ENCODE measurements at regions not wholly inside any gene's neighbourhood (a gene's known extent, or its start where the extent isn't known, plus 50 kb on each side); places are given as distances from the start of the nearest gene placed in this dataset.

DNA sequence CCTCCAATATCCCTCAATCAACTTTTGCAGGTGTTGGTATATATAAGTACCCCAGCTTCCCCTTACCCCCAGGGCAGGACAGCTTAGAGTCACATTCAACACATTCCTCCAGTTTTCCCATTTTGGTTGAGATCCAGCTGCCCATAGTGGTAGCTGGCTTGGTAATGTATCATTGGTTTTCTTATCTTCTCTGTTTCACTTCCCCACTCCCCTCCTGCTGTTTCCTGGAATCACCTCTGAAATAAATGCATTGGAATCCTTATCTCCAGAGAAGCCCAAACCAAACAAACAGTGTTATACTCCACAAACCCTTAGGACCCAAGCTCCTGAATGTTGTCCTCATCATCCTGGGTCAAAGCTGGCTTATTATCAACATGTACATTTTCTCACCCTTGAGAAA lies 184.8 kb downstream of the TMEM38B start:
- no peak for DNase-seq (ENCODE audit: low read depth)
- TF ChIP-seq, protein P1, sequence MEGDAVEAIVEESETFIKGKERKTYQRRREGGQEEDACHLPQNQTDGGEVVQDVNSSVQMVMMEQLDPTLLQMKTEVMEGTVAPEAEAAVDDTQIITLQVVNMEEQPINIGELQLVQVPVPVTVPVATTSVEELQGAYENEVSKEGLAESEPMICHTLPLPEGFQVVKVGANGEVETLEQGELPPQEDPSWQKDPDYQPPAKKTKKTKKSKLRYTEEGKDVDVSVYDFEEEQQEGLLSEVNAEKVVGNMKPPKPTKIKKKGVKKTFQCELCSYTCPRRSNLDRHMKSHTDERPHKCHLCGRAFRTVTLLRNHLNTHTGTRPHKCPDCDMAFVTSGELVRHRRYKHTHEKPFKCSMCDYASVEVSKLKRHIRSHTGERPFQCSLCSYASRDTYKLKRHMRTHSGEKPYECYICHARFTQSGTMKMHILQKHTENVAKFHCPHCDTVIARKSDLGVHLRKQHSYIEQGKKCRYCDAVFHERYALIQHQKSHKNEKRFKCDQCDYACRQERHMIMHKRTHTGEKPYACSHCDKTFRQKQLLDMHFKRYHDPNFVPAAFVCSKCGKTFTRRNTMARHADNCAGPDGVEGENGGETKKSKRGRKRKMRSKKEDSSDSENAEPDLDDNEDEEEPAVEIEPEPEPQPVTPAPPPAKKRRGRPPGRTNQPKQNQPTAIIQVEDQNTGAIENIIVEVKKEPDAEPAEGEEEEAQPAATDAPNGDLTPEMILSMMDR (IDR thresholded peaks at IDR 0.05; ENCODE audit: insufficient read depth, low read depth, low read length, missing control alignments): no peak

DNA sequence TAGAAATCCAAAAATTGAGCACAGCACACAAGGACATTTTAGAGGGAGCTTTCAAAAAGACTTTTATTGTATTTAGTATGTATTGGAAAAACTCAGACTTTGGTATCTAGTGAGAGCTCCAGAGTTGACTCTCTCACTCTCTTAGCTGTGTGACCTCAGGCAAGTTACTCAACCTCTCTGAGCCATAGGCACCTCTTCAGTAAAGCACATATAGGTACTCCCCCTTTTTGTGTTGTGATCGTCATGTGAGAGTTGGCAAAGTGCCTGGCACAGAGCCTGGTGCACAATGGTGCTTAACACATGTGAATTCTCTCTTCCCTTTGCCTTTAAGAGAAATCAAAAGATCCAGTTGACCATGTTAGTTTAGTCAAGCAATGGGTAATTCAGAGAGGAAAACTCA lies 186.2 kb downstream of the TMEM38B start:
- no peak overlapping the region for H3K4me3 ChIP-seq (ENCODE audit: low read depth, low read length)
- no peak for DNase-seq (ENCODE audit: low read depth)
- TF ChIP-seq, protein P1 (IDR thresholded peaks at IDR 0.05; ENCODE audit: insufficient read depth, low read depth, low read length, missing control alignments): no peak

More for the DNA sequence above, 184.8 kb downstream of the TMEM38B start:
- H3K4me3 ChIP-seq (ENCODE audit: low read depth, low read length): no peak overlapping the region

DNA sequence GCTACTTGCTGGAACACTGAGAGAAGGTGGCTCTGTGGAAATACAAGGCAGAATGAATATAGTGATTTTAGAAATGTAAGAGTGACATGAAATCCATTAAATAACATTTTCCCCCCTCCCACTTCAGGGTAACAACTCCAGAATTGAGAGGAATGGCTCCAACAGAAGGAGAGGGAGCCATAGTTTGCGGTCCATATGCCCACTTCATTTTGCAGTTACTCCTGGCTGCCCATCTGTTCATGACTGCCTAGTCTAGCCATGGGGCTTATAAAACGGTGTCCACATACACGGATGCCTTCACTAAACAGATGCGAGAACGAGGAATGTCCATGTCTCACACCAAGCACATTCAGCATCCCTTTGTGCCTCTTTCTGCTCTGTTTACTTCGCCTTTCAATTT lies 186.7 kb downstream of the TMEM38B start:
- TF ChIP-seq, protein P1 (IDR thresholded peaks at IDR 0.05; ENCODE audit: insufficient read depth, low read depth, low read length, missing control alignments): no peak
- no peak for DNase-seq (ENCODE audit: low read depth)
- H3K4me3 ChIP-seq (ENCODE audit: low read depth, low read length): no peak overlapping the region

DNA sequence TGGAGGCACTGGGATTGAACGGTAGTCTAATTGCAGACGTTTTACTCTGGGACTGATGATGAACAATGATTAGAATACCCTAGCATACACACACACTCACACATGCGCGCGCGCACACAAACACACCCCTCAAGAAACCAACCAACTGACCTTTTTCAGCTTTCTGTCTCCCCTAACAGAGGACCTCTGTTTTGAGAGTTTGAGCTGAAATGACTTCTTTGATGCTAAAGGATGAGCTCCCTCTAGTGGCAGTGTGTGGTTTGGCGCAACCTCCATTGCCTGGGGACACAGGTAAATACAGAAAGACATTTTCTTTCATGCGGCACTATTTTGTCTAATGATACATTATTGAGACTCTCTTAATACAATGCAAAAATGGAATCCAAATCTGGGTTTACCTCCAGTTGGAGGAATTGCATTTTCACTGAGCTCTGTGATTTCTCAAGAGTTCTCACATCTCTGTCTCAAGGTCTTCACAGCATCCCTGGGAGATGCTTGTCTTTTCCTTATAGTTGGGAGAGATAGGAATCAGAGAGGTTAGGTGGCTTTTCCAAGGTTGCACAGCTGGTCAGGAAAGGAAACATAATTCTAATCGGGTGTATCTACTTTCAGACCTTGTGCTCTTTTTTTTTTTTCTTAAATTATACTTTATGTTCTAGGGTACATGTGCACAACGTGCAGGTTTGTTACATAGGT lies 187.5 kb downstream of the TMEM38B start:
- DNase-seq (ENCODE audit: low read depth): peak; percentile 77
- TF ChIP-seq, protein P1 (IDR thresholded peaks at IDR 0.05; ENCODE audit: insufficient read depth, low read depth, low read length, missing control alignments): peak; percentile 95

DNA sequence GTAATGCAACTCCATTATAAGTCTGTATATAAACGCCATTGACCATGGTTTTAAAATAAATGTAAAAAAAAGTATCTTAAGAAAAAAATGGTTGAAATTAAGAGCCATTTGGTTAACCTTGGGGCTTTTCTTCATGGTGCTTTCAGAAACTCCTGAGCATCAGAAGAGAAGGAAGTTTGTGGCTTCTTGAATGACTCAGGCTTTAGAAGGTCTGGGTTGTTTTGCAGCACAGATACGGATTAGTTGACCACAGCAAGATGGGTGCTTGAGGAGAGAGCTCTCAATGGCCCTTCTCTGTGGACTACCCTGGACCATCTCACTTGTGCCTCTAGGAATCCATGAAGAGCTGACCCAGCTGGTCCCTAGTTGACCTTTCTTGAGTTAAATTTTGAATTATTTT lies 189.5 kb downstream of the TMEM38B start:
- TF ChIP-seq, protein P1 (IDR thresholded peaks at IDR 0.05; ENCODE audit: insufficient read depth, low read depth, low read length, missing control alignments): no peak
- H3K4me3 ChIP-seq (ENCODE audit: low read depth, low read length): no peak overlapping the region
- DNase-seq (ENCODE audit: low read depth): peak; percentile 71

More for the DNA sequence above, 187.5 kb downstream of the TMEM38B start:
- H3K4me3 ChIP-seq (ENCODE audit: low read depth, low read length): no peak overlapping the region

DNA sequence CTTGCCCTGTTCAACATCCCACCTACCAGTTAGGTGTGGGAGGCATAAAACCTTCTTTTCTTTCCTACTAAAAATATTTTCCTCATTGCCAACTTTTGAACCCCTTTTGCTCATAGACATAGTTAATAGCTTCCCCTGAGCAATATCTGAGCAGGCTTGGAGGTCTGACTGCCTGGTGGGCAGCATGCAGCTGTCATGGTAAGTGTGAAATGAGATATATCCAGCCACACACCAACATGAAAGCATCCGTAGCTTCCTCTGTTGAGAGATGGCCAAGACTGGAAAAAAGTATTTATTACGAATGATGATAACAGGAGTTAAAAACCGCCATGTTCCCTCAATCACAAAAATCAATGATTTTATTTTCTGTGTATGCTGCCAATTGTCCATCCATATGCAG lies 190.1 kb downstream of the TMEM38B start:
- no peak for DNase-seq (ENCODE audit: low read depth)
- TF ChIP-seq, protein P1 (IDR thresholded peaks at IDR 0.05; ENCODE audit: insufficient read depth, low read depth, low read length, missing control alignments): no peak
- H3K4me3 ChIP-seq (ENCODE audit: low read depth, low read length): no peak overlapping the region

DNA sequence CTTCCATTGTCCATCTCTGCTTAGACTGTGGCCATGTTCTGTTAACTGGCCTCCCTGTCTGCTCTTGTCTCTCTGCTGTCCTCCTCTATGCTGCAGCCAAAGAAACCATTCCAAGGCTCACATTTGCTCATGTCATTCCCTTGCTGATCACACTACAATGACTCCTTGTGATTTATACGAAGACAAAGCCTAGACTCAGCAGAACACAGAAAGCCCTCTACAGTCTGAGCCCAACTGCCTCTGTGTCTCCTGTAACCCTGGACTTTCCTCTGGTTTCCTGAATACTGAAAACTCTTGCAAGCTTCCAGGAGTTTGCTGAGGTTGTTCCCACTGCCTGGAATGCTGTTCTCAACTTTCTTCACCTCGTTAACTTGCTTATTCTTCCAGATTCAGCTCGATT lies 191.8 kb downstream of the TMEM38B start:
- H3K4me3 ChIP-seq (ENCODE audit: low read depth, low read length): no peak overlapping the region
- TF ChIP-seq, protein P1 (IDR thresholded peaks at IDR 0.05; ENCODE audit: insufficient read depth, low read depth, low read length, missing control alignments): no peak
- no peak for DNase-seq (ENCODE audit: low read depth)

Measured in GM12865 (cell line).